Endothelial cell (in vitro differentiated cells): ENCODE measurements at regions not wholly inside any gene's neighbourhood (a gene's known extent, or its start where the extent isn't known, plus 50 kb on each side); places are given as distances from the start of the nearest gene placed in this dataset.
"Not testable (repeated sequence)": the region's sequence is repeated elsewhere in the genome, so short reads cannot be mapped to it uniquely, and the experiment has no call there.

Experiments used
- DNase-seq: peaks from one replicate; pipeline ENCODE4 v3.0.0; 2021; ENCODE audit warnings: low spot score
- H3K27ac Mint-ChIP-seq: one replicate; pipeline ENCODE4 v1.8.0; 2021; ENCODE audit warnings: mixed read lengths, inconsistent platforms; ENCODE audit not compliant: unreplicated experiment
- H3K27me3 Mint-ChIP-seq: one replicate; pipeline ENCODE4 v1.8.0; 2021; ENCODE audit warnings: mild to moderate bottlenecking, moderate library complexity, mixed read lengths, inconsistent platforms; ENCODE audit not compliant: unreplicated experiment
- H3K36me3 Mint-ChIP-seq: one replicate; pipeline ENCODE4 v1.8.0; 2021; ENCODE audit warnings: mild to moderate bottlenecking, low read depth, mixed read lengths, inconsistent platforms; ENCODE audit not compliant: unreplicated experiment
- H3K4me1 Mint-ChIP-seq: one replicate; pipeline ENCODE4 v1.8.0; 2021; ENCODE audit warnings: mild to moderate bottlenecking, mixed read lengths, inconsistent platforms; ENCODE audit not compliant: unreplicated experiment
- H3K4me3 Mint-ChIP-seq: one replicate; pipeline ENCODE4 v1.8.0; 2021; ENCODE audit warnings: mild to moderate bottlenecking, mixed read lengths, inconsistent platforms; ENCODE audit not compliant: unreplicated experiment
- H3K9me3 Mint-ChIP-seq: one replicate; pipeline ENCODE4 v1.8.0; 2021; ENCODE audit warnings: mixed read lengths, inconsistent platforms; ENCODE audit not compliant: unreplicated experiment
- TF ChIP-seq, protein P1 (sequence below): fragments of 200-600 bp; sonication (generic); IDR thresholded peaks from one replicate; pipeline ENCODE4 v1.5.0; 2021; ENCODE audit warnings: antibody characterized with exemption; ENCODE audit not compliant: unreplicated experiment

- no peak overlapping the region for H3K4me3 Mint-ChIP-seq
- peaks cover 9% of the 10 kb centered on the region for H3K27me3 Mint-ChIP-seq
- H3K4me1 Mint-ChIP-seq, result no peaks in the 10 kb centered on the region
- peaks cover 3% of the 10 kb centered on the region for H3K36me3 Mint-ChIP-seq
- H3K9me3 Mint-ChIP-seq, result peaks cover 19% of the 10 kb centered on the region
- DNase-seq, result no peak
- no peak overlapping the region for H3K27ac Mint-ChIP-seq
- TF ChIP-seq, protein P1, sequence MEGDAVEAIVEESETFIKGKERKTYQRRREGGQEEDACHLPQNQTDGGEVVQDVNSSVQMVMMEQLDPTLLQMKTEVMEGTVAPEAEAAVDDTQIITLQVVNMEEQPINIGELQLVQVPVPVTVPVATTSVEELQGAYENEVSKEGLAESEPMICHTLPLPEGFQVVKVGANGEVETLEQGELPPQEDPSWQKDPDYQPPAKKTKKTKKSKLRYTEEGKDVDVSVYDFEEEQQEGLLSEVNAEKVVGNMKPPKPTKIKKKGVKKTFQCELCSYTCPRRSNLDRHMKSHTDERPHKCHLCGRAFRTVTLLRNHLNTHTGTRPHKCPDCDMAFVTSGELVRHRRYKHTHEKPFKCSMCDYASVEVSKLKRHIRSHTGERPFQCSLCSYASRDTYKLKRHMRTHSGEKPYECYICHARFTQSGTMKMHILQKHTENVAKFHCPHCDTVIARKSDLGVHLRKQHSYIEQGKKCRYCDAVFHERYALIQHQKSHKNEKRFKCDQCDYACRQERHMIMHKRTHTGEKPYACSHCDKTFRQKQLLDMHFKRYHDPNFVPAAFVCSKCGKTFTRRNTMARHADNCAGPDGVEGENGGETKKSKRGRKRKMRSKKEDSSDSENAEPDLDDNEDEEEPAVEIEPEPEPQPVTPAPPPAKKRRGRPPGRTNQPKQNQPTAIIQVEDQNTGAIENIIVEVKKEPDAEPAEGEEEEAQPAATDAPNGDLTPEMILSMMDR, result no peak
Observed at GRCh38 chr12:34108405-34108803, 86.1 kb downstream of the ALG10 start.

- DNase-seq, result no peak
- no peak overlapping the region for H3K4me3 Mint-ChIP-seq
- TF ChIP-seq, protein P1, result no peak
- no peak overlapping the region for H3K27ac Mint-ChIP-seq
- no peaks in the 10 kb centered on the region for H3K4me1 Mint-ChIP-seq
- H3K9me3 Mint-ChIP-seq, result peaks cover 19% of the 10 kb centered on the region
- H3K27me3 Mint-ChIP-seq, result peaks cover 9% of the 10 kb centered on the region
- H3K36me3 Mint-ChIP-seq, result peaks cover 3% of the 10 kb centered on the region
Observed at GRCh38 chr12:34108967-34109366, 86.7 kb downstream of the ALG10 start.

DNA sequence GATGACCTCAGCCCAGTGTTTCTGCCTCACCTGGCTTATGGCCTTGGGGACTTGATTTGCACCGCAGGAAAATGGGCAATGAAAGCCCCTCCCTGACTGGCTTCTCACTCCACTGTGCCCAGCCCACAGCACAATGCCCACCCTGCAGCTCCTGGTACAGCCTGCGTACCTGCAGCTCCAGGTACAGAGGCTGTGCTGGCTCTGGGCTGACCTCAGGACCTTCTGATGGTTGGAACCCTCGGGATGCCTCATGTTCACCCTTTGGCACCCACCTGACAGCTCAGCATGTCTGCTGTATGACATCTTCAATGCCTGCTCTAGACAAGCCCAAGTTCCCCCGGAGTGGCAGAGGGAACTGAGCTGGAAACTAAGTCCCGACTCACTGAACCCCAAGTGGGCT, 87.1 kb downstream of the ALG10 start:
- Mint-ChIP-seq H3K36me3 (peaks cover 3% of the 10 kb centered on the region), H3K4me3 (no peak overlapping the region), H3K4me1 (no peaks in the 10 kb centered on the region), H3K9me3 (peaks cover 19% of the 10 kb centered on the region), H3K27ac (no peak overlapping the region), H3K27me3 (peaks cover 9% of the 10 kb centered on the region)
- DNase-seq, result no peak
- TF ChIP-seq, protein P1, result no peak

- not testable (repeated sequence) for H3K27me3 Mint-ChIP-seq, DNase-seq, H3K36me3 Mint-ChIP-seq, H3K27ac Mint-ChIP-seq, H3K4me3 Mint-ChIP-seq, H3K4me1 Mint-ChIP-seq
- H3K9me3 Mint-ChIP-seq, result peaks cover 14% of the 10 kb centered on the region
Observed at GRCh38 chr12:34109909-34110531, 87.7 kb downstream of the ALG10 start.

DNA sequence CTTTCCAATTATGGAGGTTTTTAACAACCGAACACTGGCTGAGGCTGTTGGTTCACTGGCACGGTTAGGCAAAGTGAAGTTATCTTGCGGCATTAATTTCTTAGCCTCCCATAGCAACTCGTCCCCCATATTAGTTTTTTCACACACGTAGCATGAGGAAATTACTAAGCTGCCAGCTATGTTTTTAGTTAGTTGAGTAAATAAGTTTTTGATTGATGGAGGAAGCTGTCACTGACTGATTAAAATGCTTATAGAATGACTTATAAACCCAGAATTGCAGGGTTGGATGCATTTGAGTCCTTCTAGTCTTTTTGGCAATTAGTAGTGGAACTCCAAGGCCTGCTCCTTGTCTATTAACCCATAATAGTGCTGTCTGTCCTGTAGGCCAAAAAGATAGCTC, 97.1 kb downstream of the ALG10 start:
- no peak for DNase-seq
- TF ChIP-seq, protein P1, result no peak
- peaks cover 6% of the 10 kb centered on the region for H3K36me3 Mint-ChIP-seq
- H3K4me1 Mint-ChIP-seq, result no peaks in the 10 kb centered on the region
- peaks cover 1% of the 10 kb centered on the region for H3K27me3 Mint-ChIP-seq
- H3K9me3 Mint-ChIP-seq, result peaks cover 11% of the 10 kb centered on the region
- no peak overlapping the region for H3K4me3 Mint-ChIP-seq
- no peak overlapping the region for H3K27ac Mint-ChIP-seq
